CD4-positive, alpha-beta T cell treated with Interleukin-12 subunit alpha and Interleukin-12 subunit beta, for 1 hour (primary cell): ENCODE measurements at regions not wholly inside any gene's neighbourhood (a gene's known extent, or its start where the extent isn't known, plus 50 kb on each side); places are given as distances from the start of the nearest gene placed in this dataset.
"Not testable (repeated sequence)": the region's sequence is repeated elsewhere in the genome, so short reads cannot be mapped to it uniquely, and the experiment has no call there.

Experiments
- DNase-seq: peaks from one replicate; pipeline ENCODE4 v3.0.0-alpha.2; 2020

- DNase-seq: no peak
Measured at GRCh38 chr6:163744256-163744925, 329.9 kb downstream of the QKI start.

- DNase-seq: no peak
Measured at GRCh38 chr6:163743796-163744195, 329.3 kb downstream of the QKI start.

GRCh38 chr6:163741743-163742363 lies 327.3 kb downstream of the QKI start:
- no peak for DNase-seq

GRCh38 chr6:163741342-163741741 lies 326.8 kb downstream of the QKI start:
- no peak for DNase-seq

GRCh38 chr6:163739966-163740365 lies 325.4 kb downstream of the QKI start:
- DNase-seq: no peak

DNA sequence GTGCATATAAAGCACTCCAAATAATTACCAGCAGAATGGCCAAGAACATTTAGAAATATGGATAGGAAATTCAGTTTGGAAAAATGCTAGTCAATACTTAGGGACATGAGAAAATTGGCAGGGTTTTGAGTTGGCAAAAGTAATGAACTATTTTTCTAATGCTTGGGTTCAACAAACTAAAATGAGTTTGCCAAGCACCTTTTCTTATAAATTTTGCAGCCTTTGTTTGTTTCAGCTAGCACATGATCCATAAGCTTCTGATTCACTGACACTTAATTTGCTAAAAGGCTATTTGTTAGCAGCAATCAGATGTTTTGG lies 324.8 kb downstream of the QKI start:
- DNase-seq: no peak

GRCh38 chr6:163738725-163739407 lies 324.3 kb downstream of the QKI start:
- no peak for DNase-seq

- DNase-seq: no peak
Measured at GRCh38 chr6:163738304-163738703, 323.8 kb downstream of the QKI start.

- DNase-seq: no peak
Measured at GRCh38 chr6:163735076-163735475, 320.6 kb downstream of the QKI start.

GRCh38 chr6:163733061-163733460 lies 318.5 kb downstream of the QKI start:
- no peak for DNase-seq

GRCh38 chr6:163732479-163732878 lies 318.0 kb downstream of the QKI start:
- DNase-seq: no peak

GRCh38 chr6:163732014-163732351 lies 317.5 kb downstream of the QKI start:
- DNase-seq: not testable (repeated sequence)

- DNase-seq: no peak
Measured at GRCh38 chr6:163731215-163732013, 316.9 kb downstream of the QKI start.

GRCh38 chr6:163730246-163731210 lies 316.0 kb downstream of the QKI start:
- no peak for DNase-seq

DNA sequence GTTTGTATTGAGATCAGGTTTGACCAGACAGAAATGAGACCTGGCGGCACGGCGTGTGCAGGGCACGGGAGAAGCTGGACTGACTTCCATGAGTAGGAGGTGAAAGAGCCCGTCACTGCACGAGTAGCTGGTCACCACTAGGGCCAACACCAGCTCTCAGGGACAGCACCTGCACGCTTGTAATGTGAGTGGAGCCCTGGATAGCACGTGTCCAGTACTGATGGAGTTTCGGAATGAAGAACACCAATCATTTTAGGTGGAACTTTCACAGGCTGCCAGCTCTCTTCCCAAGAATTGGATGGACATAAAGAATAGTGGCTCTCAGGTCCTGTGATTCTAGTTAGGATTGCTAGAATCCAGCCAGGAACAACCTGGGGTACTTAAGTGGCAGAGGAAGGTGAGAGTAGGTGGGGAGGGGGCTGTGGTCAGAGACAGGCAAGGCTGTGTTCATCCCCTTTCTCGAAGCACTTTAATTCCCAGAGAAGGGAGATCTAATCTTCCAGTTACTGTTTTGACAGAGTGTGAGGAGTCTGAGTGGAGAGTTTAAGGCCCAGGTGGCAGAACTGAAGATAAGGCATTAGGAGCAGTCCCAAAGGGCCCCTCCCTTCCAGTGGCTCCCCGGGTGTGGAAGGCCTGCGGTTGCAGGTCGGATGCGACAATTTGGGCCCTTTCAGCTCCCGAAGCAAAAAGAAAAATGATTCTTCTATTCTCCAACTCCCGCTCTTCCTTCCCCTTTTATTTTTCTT lies 314.8 kb downstream of the QKI start:
- no peak for DNase-seq

DNA sequence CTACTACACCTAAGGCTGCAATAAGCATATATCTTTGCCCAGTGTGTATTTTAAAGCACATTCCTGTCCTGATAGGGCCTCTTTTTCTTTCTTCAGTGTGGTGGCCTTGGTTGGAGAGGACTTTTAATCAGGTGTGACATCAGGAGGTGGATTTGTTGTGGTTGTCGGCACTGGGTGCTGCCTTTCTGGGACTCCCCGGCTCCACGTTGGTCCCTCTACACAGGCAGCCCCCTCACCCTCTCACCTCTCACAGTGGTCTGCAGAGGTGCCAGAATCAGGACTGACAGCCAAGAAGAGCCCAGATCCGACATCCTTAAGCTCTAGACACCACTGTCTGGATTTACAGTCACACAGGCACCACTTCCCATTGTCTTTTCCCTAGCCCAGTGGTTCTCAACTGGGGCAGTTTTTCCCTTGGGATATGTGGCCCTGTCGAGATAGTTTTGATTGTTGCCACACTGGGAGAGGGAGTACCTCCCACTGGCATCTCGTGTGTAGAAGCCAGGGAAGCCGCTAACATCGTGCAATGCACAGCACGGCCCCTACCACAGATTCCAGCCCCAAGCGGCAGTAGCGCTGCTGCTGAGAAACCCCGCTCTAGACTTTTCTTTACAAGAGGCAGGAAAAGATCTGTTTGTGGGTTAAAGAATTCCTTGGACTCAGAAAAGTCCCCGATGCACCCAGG lies 314.1 kb downstream of the QKI start:
- DNase-seq: no peak

- no peak for DNase-seq
Measured at GRCh38 chr6:163726037-163726695, 311.6 kb downstream of the QKI start.

GRCh38 chr6:163725008-163725941 lies 310.8 kb downstream of the QKI start:
- no peak for DNase-seq

DNA sequence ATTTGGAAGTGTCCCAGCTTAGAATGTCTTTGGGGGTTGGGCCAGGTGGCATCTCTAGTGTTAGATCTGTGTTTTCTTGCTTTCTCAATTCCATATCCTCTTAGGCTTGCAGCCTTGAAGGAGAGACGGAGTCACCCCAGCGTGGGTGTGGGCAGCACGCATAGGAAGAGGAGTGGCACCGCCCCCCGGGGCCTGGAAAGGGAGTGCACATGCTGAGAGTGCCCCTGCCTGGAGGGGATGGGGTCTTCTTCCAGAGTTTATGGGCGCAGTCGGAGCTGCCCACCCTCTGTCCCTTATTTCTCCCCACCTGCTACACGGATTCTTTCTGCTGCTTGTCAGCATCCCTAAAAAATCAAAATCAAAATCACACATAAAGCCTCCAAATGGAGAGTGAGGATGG lies 309.7 kb downstream of the QKI start:
- DNase-seq: no peak
